Activated T-helper 17 cell treated with anti-CD3 and anti-CD28 coated beads, Interleukin-2, amount 50 U/mL, for 72 hours (primary cell): ENCODE measurements at regions not wholly inside any gene's neighbourhood (a gene's known extent, or its start where the extent isn't known, plus 50 kb on each side); places are given as distances from the start of the nearest gene placed in this dataset.

ENCODE experiments used
- ATAC-seq: fragments of 150-1000 bp; cut with Tn5 transposase; replicated peaks from 2 replicates; pipeline ENCODE4 v1.10.0; 2021; ENCODE audit warnings: mild to moderate bottlenecking, moderate library complexity
- H3K27ac Mint-ChIP-seq: one replicate; pipeline ENCODE4 v1.8.0; 2022; ENCODE audit warnings: mixed read lengths
- H3K27me3 Mint-ChIP-seq: one replicate; pipeline ENCODE4 v1.8.0; 2022; ENCODE audit warnings: mixed read lengths
- H3K36me3 Mint-ChIP-seq: one replicate; pipeline ENCODE4 v1.8.0; 2022; ENCODE audit warnings: low read depth, mild to moderate bottlenecking, mixed read lengths
- H3K4me1 Mint-ChIP-seq: one replicate; pipeline ENCODE4 v1.8.0; 2022; ENCODE audit warnings: mixed read lengths
- H3K4me3 Mint-ChIP-seq: one replicate; pipeline ENCODE4 v1.8.0; 2022; ENCODE audit warnings: mild to moderate bottlenecking, mixed read lengths
- H3K9me3 Mint-ChIP-seq: one replicate; pipeline ENCODE4 v1.8.0; 2022; ENCODE audit warnings: mixed read lengths

DNA sequence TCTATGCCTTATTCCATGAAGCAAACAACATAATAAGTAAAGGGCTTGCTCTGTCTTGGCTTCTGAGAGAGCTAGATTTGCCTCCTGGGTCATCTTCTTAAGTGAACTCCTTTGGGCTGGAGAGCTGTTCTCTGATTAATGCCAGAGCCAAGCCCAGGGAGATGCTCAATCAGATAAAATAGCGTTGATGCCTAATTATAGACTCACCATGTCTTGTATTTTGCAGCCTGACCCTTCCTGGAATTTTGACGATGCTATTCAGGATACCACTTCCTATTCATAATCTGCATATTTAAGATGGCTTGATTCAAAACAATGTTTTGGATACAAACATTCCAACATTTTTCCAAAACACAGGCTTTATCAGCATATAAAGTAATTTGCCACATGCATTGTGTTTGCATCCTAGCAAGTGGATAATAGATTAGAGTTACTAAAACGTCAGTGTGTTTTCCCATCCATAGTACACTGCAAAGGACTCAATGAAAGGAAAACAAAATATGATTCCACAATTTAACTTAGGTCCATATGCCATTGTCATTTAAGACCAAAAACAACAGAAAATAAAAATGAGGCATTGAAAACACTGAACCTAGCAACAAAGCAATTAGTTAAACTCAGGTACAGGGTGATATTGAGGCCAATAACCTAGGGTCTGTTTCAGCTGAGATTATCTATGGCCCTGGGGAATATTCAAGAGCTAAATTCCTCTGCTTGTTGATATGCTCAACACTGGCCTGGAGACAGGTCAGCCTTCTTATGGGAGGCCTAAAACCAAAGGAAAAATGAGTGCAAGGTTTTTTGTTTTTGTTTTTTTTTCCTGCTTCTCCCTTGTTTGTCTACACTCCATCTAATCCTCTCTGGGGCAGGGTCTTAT, 184.2 kb upstream of the FOXN3 start:
- Mint-ChIP-seq H3K27me3 (no peaks in the 10 kb centered on the region), H3K36me3 (peaks cover 21% of the 10 kb centered on the region), H3K27ac (no peak overlapping the region), H3K4me3 (no peak overlapping the region), H3K4me1 (peaks cover 20% of the 10 kb centered on the region), H3K9me3 (peaks cover 14% of the 10 kb centered on the region)
- ATAC-seq: no peak

DNA sequence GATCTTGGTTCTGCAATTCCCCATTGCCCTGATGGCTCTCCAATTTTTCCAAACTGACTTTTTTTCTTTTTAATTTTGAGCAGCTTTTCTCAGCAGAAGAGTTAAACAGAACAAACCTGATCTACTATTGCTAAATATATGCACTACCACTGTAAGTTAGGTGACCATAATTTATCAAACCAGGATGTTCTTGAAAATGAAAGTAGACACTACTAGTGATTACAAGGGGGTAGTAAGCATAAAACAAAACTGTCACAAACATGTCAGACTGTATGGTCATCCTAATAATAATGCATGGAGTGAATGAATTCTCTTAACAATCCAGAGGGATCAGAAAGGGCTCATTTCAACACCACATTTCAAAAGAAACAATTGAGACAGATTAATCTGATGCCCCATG, 183.0 kb upstream of the FOXN3 start:
- Mint-ChIP-seq H3K4me1 (peaks cover 15% of the 10 kb centered on the region), H3K27ac (peak overlapping the region; percentile 8), H3K4me3 (peak overlapping the region; percentile 33), H3K9me3 (peaks cover 14% of the 10 kb centered on the region), H3K36me3 (peaks cover 21% of the 10 kb centered on the region), H3K27me3 (no peaks in the 10 kb centered on the region)
- no peak for ATAC-seq

DNA sequence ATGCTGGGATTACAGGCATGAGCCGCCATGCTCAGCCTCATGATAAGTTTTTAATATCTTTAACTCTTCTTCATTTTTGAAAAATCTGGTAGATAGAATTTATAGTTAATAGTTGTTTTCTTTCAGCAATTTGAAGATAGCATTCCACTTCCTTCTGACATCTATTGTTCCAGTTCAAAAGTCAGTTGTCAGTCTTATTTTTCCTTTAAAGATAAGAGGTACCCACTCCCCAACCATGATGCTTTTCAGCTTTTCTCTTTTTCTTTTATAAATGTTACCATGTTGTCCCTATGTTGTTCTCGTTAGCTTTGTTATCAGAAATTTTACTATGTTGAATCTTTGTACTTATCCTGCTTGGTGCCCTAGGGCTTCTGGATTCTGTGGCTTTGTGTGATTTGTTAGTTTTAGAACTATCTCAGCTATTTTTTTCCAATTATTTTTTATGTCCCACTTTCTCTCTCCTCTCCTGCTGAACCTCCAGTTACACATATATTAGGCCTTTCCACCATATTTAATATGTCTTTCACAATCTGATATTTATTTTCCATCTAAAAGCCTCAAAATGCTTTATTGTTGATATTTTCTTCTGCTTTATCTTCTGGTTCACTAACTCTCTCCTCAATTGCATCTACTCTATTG, 181.6 kb upstream of the FOXN3 start:
- H3K9me3 Mint-ChIP-seq: peaks cover 14% of the 10 kb centered on the region
- peaks cover 21% of the 10 kb centered on the region for H3K36me3 Mint-ChIP-seq
- ATAC-seq: no peak
- H3K27ac Mint-ChIP-seq: no peak overlapping the region
- no peak overlapping the region for H3K4me3 Mint-ChIP-seq
- peaks cover 3% of the 10 kb centered on the region for H3K4me1 Mint-ChIP-seq
- H3K27me3 Mint-ChIP-seq: no peaks in the 10 kb centered on the region

DNA sequence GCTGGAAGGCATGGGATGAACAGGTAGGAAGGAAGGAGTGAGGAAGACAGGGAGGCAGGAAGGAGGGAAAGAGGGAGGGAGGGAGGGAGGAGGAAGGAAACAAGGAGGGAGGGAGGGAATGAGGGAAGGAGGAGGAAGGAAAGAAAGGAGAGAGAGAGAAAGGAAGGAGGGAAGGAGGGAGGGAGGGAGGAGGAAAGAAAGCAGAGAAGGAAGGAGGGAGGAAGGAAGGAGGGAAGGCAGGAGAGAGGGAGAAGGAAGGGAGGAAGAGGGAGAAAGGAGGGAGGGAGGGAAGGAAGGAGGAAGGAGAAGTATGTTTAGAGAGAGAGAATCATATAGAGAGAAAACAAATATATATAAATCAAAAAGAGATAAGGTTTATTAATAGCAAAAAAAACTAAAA, 175.9 kb upstream of the FOXN3 start:
- peaks cover 12% of the 10 kb centered on the region for H3K9me3 Mint-ChIP-seq
- H3K27me3 Mint-ChIP-seq: no peaks in the 10 kb centered on the region
- H3K27ac Mint-ChIP-seq: peak overlapping the region; percentile 18
- H3K4me3 Mint-ChIP-seq: no peak overlapping the region
- H3K36me3 Mint-ChIP-seq: peaks cover 14% of the 10 kb centered on the region
- H3K4me1 Mint-ChIP-seq: peaks cover 20% of the 10 kb centered on the region
- ATAC-seq: no peak

DNA sequence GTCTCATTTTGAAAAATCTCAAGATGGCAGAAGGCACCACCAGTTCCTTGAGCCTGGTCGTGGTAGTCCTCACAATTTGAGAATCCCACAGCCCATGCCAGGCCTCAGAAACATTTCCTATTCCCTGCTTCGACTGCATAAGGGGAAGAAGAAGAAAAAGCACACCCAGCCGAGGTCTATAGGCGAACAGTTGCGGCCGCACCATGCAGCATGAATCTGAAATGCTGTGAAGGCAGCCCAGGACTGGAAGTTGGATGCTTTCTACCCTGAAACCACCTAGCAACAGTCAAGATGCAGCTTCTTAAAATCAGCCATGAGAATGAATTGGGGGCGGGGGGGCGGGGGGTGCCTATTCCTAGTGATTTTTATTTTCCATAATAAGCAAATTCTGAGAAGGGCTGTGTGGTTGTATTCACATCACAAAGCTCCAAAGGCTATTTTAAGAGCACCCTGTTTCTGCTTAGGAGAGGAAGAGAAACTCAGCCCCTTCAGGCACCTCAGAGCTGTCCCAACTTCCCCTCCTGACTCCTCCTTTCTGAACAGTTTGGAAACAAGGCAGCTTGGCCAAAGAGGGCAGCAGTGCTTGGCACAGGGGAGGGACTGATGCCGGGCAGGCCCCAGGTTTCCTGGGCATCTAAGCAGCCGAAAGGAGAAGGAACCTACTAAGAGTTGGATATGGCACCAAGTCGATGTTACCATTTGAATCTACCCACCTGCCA, 172.5 kb upstream of the FOXN3 start:
- H3K4me3 Mint-ChIP-seq: no peak overlapping the region
- no peaks in the 10 kb centered on the region for H3K36me3 Mint-ChIP-seq
- H3K27me3 Mint-ChIP-seq: no peaks in the 10 kb centered on the region
- no peak for ATAC-seq
- peaks cover 5% of the 10 kb centered on the region for H3K9me3 Mint-ChIP-seq
- H3K27ac Mint-ChIP-seq: peak overlapping the region; percentile 10
- peaks cover 24% of the 10 kb centered on the region for H3K4me1 Mint-ChIP-seq

DNA sequence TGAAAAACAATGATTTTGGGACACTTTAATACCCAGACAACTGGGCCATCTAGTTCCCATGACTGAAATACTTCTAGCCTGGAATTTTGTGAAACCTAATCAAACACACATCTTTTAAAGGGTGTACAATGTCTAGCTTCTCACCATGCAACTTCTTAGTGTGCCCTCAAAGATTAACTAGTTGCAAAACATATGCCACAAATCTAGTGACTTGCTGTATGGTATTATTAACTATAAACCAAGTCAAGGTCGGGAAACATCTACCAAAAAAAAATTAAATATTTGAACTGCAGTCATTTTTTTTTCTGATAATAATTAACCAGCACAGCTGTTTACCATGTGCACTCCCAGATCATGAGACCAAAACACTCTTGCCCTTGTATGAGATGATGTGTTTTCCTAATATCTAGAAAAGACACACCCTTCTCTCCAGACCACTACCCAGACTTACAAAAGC, 171.8 kb upstream of the FOXN3 start:
- ATAC-seq: no peak

DNA sequence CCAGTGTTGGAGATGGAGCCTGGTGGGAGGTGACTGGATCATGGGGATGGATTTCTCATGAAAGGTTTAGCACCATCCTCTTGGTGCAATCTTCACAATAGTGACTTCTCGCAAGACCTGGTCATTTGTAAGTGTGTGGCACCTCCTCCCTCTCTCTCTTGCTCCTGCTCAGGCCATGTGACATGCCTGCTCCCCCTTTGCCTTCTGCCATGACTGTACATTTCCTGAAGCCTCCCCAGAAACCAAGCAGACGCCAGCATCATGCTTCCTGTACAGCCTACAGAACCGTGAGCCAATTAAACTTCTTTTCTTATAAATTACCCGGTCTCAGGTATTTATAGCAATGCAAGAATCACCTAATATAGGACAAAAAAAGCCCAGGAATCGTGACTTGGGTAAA, 171.0 kb upstream of the FOXN3 start:
- H3K4me3 Mint-ChIP-seq: no peak overlapping the region
- no peaks in the 10 kb centered on the region for H3K36me3 Mint-ChIP-seq
- ATAC-seq: peak; percentile 53
- no peaks in the 10 kb centered on the region for H3K27me3 Mint-ChIP-seq
- peaks cover 5% of the 10 kb centered on the region for H3K9me3 Mint-ChIP-seq
- H3K4me1 Mint-ChIP-seq: peaks cover 24% of the 10 kb centered on the region
- peak overlapping the region; percentile 1 for H3K27ac Mint-ChIP-seq

More for the DNA sequence above, 171.8 kb upstream of the FOXN3 start:
- Mint-ChIP-seq H3K27ac (peak overlapping the region; percentile 10), H3K4me1 (peaks cover 24% of the 10 kb centered on the region), H3K9me3 (peaks cover 5% of the 10 kb centered on the region), H3K27me3 (no peaks in the 10 kb centered on the region), H3K36me3 (no peaks in the 10 kb centered on the region), H3K4me3 (no peak overlapping the region)

DNA sequence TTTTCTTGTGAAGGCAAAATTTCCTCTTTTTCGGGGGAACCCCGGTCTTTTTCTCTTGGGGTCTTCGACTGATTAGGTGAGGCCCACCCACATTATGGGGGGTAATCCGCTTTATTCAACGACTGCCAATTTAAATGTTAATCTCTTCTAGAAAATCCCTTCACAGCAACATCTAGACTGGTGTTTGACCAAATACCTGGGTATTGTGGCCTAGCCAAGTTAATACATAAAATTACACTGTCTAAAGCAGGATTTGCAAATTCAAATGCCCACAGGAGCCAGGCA, 170.0 kb upstream of the FOXN3 start:
- peaks cover 9% of the 10 kb centered on the region for H3K36me3 Mint-ChIP-seq
- H3K27ac Mint-ChIP-seq: peak overlapping the region; percentile 26
- H3K4me3 Mint-ChIP-seq: no peak overlapping the region
- H3K9me3 Mint-ChIP-seq: no peaks in the 10 kb centered on the region
- no peaks in the 10 kb centered on the region for H3K27me3 Mint-ChIP-seq
- ATAC-seq: no peak
- H3K4me1 Mint-ChIP-seq: peaks cover 18% of the 10 kb centered on the region

DNA sequence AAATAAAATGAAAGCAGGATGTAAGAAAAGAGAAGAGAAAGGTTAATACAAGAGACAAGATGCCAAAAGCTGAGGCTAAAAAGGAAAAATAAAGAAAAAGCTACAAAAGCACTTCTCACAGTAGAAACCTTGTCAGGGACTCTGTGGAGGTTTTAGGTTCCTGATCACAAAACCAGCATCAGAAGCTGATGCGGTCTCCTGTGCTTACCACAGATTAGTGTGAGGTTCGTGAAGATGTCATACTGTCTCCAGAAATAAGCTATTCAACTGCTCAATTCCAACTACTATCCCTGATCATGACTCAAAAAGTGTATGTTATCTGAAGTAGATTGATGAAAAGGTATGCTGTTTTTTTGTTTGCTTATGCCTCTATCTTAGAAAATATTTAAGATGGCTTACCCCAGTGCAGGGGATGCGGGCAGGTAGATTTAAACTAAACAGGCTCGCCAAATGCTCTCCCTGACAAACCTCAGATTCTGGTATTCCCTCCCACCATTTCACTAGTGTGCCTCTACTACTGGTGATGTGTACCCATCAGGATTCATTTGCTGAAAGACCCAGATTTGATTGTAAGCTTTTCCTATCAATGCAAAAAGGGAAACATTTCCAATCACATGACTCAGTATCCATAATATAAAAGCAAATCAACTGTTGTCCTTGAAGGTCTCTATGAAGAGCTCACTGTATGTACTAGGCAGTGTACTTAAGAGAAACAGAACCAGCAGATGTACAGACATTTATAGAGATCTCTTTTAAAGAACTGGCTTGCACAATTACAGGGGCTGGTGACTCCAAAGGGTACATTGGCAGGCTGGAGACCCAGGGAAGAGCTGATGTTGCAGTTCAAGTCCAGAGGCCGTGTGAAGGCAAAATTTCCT, 169.5 kb upstream of the FOXN3 start:
- Mint-ChIP-seq H3K4me3 (no peak overlapping the region), H3K36me3 (peaks cover 14% of the 10 kb centered on the region), H3K4me1 (peaks cover 18% of the 10 kb centered on the region), H3K27me3 (no peaks in the 10 kb centered on the region), H3K9me3 (no peaks in the 10 kb centered on the region), H3K27ac (peak overlapping the region; percentile 26)
- ATAC-seq: no peak

DNA sequence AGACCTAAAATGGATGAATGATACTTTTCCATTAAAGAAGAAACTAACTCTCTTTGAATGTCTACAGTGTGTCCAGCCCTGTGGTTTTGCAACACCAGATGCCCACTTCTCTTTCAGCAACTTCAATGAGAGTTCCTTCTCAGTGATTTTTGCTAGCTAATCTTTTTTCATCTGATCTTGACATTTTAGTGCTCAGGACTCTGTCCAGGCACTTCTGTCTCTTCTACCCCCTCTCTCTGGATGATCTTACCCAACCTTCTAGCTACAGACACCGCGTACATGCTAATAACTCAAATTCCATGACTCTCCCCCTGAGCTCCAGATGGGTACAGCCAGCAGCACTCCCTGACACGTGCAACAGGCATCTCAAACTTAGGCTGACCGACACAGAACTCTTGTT, 161.1 kb upstream of the FOXN3 start:
- Mint-ChIP-seq H3K27me3 (no peaks in the 10 kb centered on the region), H3K36me3 (peaks cover 31% of the 10 kb centered on the region), H3K4me3 (no peak overlapping the region), H3K4me1 (peaks cover 15% of the 10 kb centered on the region), H3K9me3 (no peaks in the 10 kb centered on the region), H3K27ac (peak overlapping the region; percentile 54)
- no peak for ATAC-seq

DNA sequence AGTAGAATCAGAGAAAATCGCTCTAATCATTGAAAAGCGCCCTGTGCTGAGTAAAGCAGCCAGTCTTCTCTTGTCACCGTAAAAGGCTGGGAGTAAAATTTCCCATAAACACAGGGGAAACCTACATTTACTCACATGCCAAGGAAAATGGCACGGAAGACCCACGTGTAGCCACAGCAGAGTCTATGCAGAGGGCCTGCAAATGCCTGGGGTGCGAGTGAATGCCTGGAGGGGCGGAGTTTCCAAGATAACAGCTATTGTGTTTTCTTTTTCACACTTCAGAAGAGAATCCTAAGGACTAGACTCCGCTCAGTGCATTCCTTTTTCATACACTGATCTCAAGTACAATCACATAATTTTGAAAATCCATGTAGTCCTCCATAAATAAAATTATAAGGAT, 159.9 kb upstream of the FOXN3 start:
- no peaks in the 10 kb centered on the region for H3K27me3 Mint-ChIP-seq
- no peaks in the 10 kb centered on the region for H3K9me3 Mint-ChIP-seq

DNA sequence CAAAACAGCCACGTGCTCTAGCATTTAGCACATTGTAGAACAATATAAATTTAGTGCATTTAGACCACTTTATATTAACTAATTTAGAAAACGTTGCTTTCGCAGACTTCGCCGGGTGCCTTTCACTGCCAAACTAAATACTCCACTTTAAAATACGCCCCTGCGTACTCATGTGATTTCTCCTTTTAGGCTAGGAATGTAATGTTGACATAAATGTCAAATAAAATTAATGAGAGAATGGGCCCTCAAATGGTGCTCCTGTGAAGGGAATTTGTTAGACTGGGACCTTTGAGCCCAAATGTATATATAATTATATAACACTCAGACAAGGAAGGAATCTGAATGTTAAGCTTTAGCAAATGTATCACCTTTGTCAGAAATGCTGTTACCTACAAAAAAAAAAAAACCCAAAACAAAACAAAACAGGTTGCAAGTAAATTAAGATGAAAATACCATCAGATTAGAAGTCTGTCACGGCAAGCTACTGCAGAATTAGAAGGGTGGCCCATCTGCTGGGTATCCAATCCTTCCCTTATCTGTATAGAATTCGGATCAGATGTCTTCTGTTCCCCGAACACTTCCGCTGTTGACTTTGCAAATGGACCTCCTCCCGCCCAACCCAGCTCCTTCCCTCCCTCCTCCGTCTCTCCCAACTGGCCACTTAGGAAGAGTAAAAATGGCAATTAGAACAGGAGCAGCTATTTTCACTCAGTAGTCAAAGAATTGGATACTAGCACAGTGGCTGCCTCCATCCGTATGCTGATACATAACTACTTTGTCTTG, 159.3 kb upstream of the FOXN3 start:
- no peak overlapping the region for H3K27ac Mint-ChIP-seq
- no peaks in the 10 kb centered on the region for H3K27me3 Mint-ChIP-seq
- H3K4me3 Mint-ChIP-seq: no peak overlapping the region
- H3K9me3 Mint-ChIP-seq: no peaks in the 10 kb centered on the region
- peaks cover 19% of the 10 kb centered on the region for H3K4me1 Mint-ChIP-seq
- ATAC-seq: no peak
- peaks cover 15% of the 10 kb centered on the region for H3K36me3 Mint-ChIP-seq

More for the DNA sequence above, 159.9 kb upstream of the FOXN3 start:
- Mint-ChIP-seq H3K27ac (no peak overlapping the region), H3K4me3 (no peak overlapping the region), H3K36me3 (peaks cover 21% of the 10 kb centered on the region), H3K4me1 (peaks cover 19% of the 10 kb centered on the region)
- no peak for ATAC-seq

DNA sequence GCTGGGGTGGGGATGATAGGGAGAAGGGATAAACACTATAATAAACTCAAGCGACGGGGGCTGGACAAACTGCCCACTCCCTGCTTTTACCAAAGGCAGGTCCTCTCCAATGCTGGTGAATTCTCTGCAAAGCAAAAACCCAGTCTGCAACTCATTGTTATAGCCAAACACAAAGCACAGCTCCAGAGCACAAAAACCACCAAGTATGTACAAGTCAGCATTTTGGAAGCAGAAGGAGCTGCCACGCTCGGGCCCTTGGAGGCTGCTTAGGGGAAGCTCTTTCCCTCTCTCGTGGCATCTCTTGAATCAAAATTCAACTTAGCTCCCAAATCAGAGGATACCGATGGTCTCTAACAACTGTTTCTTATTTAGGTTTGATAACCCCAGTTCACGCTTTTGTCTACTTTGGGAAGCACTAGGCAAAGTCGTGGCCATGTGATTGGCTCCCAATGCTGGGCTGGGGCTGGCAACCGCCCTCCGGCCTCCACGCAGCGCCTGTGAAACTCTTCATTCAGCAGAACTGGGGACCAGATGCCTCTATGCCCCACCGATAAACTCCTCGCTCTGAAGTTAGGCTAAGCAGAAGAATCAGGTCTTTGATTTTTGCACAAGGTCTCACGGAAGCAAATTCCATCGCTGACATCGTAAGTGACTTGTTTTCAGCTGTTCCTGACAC, 158.5 kb upstream of the FOXN3 start:
- H3K4me3 Mint-ChIP-seq: no peak overlapping the region
- no peak overlapping the region for H3K27ac Mint-ChIP-seq
- H3K9me3 Mint-ChIP-seq: no peaks in the 10 kb centered on the region
- no peak for ATAC-seq
- no peaks in the 10 kb centered on the region for H3K27me3 Mint-ChIP-seq
- peaks cover 19% of the 10 kb centered on the region for H3K4me1 Mint-ChIP-seq
- H3K36me3 Mint-ChIP-seq: peaks cover 6% of the 10 kb centered on the region
